ENCODE measurements at regions not wholly inside any gene's neighbourhood (a gene's known extent, or its start where the extent isn't known, plus 50 kb on each side); places are given as distances from the start of the nearest gene placed in this dataset.

DNA sequence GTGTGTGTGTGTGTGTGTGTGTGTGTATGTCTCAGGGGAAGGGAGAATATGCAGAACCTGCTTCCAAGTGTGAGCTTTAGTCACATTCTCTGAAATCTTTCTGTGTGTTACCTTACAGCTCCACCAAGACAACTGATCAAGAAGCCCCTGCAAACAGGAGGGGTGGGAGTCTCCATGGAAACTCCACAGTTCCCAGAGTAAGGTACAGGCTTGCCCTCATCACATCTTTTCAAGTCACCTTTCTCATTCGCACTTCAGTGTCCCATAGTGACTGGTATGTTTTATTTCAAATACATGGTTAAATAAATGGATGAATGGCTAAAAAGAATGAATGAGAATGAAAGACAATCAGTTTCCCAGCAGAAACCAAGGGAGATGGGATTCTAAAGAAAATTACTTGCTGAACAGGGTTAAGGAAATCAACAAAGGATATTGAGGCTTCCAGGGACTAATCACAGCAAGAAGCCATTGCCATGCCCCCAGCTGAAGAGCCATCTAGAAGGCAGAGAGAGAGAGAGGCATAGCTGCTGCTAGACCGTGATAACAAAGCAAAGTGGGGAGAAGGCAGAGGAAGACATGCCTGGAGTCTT is 987.2 kb upstream of the CELF4 start:
- no peaks in the 10 kb centered on the region for H3K4me1 ChIP-seq
- ChIA-PET CTCF (no interaction called here), POLR2A (no interaction called here)
- Mint-ChIP-seq H3K4me3 (ENCODE audit: unreplicated experiment) (no peak overlapping the region), H3K27ac (ENCODE audit: unreplicated experiment) (no peak overlapping the region), H3K36me3 (ENCODE audit: insufficient read depth, unreplicated experiment) (no peaks in the 10 kb centered on the region), H3K27me3 (ENCODE audit: insufficient read depth, unreplicated experiment) (no peaks in the 10 kb centered on the region), H3K9me3 (ENCODE audit: unreplicated experiment) (no peaks in the 10 kb centered on the region), H3K4me1 (ENCODE audit: low read depth, unreplicated experiment) (no peaks in the 10 kb centered on the region)
- H3K9me3 ChIP-seq = no peaks in the 10 kb centered on the region
- TF ChIP-seq, protein P1, sequence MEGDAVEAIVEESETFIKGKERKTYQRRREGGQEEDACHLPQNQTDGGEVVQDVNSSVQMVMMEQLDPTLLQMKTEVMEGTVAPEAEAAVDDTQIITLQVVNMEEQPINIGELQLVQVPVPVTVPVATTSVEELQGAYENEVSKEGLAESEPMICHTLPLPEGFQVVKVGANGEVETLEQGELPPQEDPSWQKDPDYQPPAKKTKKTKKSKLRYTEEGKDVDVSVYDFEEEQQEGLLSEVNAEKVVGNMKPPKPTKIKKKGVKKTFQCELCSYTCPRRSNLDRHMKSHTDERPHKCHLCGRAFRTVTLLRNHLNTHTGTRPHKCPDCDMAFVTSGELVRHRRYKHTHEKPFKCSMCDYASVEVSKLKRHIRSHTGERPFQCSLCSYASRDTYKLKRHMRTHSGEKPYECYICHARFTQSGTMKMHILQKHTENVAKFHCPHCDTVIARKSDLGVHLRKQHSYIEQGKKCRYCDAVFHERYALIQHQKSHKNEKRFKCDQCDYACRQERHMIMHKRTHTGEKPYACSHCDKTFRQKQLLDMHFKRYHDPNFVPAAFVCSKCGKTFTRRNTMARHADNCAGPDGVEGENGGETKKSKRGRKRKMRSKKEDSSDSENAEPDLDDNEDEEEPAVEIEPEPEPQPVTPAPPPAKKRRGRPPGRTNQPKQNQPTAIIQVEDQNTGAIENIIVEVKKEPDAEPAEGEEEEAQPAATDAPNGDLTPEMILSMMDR (IDR thresholded peaks at IDR 0.05; ENCODE audit: insufficient read depth in 1 of 2, low read depth in 1 of 2, low read length in 1 of 2, severe bottlenecking in 1 of 2, unreplicated experiment in 1 of 2) = no peak
- H3K36me3 ChIP-seq (ENCODE audit: control insufficient read depth, insufficient read depth, low read length) = no peaks in the 10 kb centered on the region
- H3K27me3 ChIP-seq (replicated peaks; ENCODE audit: control insufficient read depth, insufficient read depth, low read length) = no peaks in the 10 kb centered on the region
- no TSS peak for BruUV-seq (replicated peaks)
- DNase-seq = no peak
- no peak overlapping the region for H3K4me3 ChIP-seq (ENCODE audit: low read depth, low read length)
- intact Hi-C loops (cut with micrococcal nuclease; ENCODE audit: unreplicated experiment) = no loop called here

DNA sequence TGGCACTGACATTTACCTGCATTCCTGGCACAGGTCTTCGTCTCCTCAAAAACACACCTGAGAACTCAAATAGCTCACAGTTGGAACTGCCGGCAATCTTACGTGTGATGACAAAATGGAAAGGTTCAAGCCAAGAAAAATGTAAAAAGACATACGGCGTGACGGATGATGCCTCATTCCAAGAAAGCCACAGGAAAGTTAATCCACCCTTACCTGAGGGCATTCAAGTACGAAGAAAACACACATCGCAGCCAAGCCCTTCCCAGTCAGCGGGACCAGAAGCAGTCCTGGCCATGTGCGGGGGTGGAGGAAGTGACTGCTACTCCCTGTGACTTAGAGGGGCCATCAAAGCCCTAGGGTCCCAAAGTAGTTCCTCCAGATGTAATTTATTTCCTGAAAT is 986.3 kb upstream of the CELF4 start:
- no peaks in the 10 kb centered on the region for H3K27me3 Mint-ChIP-seq (ENCODE audit: insufficient read depth, unreplicated experiment)
- CTCF ChIA-PET = no interaction called here
- intact Hi-C loops (cut with micrococcal nuclease; ENCODE audit: unreplicated experiment) = no loop called here

DNA sequence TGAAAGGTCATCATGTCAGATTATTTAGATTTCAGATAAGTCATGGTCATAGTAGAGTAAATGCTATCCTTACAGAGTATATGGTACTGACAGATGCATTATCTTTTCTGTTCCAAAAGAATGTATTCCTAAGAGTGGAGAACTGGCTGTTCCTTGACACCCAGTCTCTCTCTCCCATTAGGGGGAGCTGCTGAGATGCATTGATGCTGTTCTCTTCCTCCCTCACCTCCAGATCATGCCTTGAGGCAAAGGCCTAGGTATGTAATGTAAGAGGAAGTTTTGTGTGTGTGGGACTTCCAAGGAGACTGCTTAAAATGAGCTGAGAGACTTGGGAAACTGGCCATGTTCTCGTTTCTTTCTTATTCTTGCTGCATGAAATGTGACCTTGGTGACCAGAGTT is 979.5 kb upstream of the CELF4 start:
- intact Hi-C loops (cut with micrococcal nuclease; ENCODE audit: unreplicated experiment) = no loop called here
- BruUV-seq (replicated peaks) = no TSS peak
- no peaks in the 10 kb centered on the region for H3K36me3 Mint-ChIP-seq (ENCODE audit: insufficient read depth, unreplicated experiment)
- TF ChIP-seq, protein P1 (IDR thresholded peaks at IDR 0.05; ENCODE audit: insufficient read depth in 1 of 2, low read depth in 1 of 2, low read length in 1 of 2, severe bottlenecking in 1 of 2, unreplicated experiment in 1 of 2) = peak in 1 of 2 experiments; percentile 18
- Histone ChIP-seq H3K4me1 (no peaks in the 10 kb centered on the region), H3K27me3 (replicated peaks; ENCODE audit: control insufficient read depth, insufficient read depth, low read length) (no peaks in the 10 kb centered on the region), H3K4me3 (ENCODE audit: low read depth, low read length) (no peak overlapping the region), H3K9me3 (no peaks in the 10 kb centered on the region), H3K36me3 (ENCODE audit: control insufficient read depth, insufficient read depth, low read length) (no peaks in the 10 kb centered on the region)
- DNase-seq = peak in 1 of 2 experiments; percentile 5
- H3K9me3 Mint-ChIP-seq (ENCODE audit: unreplicated experiment) = no peaks in the 10 kb centered on the region
- CTCF ChIA-PET = no interaction called here
- no peak overlapping the region for H3K4me3 Mint-ChIP-seq (ENCODE audit: unreplicated experiment)
- H3K27me3 Mint-ChIP-seq (ENCODE audit: insufficient read depth, unreplicated experiment) = no peaks in the 10 kb centered on the region
- POLR2A ChIA-PET = no interaction called here
- no peaks in the 10 kb centered on the region for H3K4me1 Mint-ChIP-seq (ENCODE audit: low read depth, unreplicated experiment)
- H3K27ac Mint-ChIP-seq (ENCODE audit: unreplicated experiment) = no peak overlapping the region

More for the DNA sequence above, 986.3 kb upstream of the CELF4 start:
- Mint-ChIP-seq H3K4me1 (ENCODE audit: low read depth, unreplicated experiment) (no peaks in the 10 kb centered on the region), H3K4me3 (ENCODE audit: unreplicated experiment) (no peak overlapping the region), H3K36me3 (ENCODE audit: insufficient read depth, unreplicated experiment) (no peaks in the 10 kb centered on the region), H3K9me3 (ENCODE audit: unreplicated experiment) (no peaks in the 10 kb centered on the region), H3K27ac (ENCODE audit: unreplicated experiment) (no peak overlapping the region)
- Histone ChIP-seq H3K36me3 (ENCODE audit: control insufficient read depth, insufficient read depth, low read length) (no peaks in the 10 kb centered on the region), H3K9me3 (no peaks in the 10 kb centered on the region), H3K4me1 (no peaks in the 10 kb centered on the region), H3K27me3 (replicated peaks; ENCODE audit: control insufficient read depth, insufficient read depth, low read length) (no peaks in the 10 kb centered on the region), H3K4me3 (ENCODE audit: low read depth, low read length) (no peak overlapping the region)
- POLR2A ChIA-PET = no interaction called here
- BruUV-seq (replicated peaks) = no TSS peak
- TF ChIP-seq, protein P1 (IDR thresholded peaks at IDR 0.05; ENCODE audit: insufficient read depth in 1 of 2, low read depth in 1 of 2, low read length in 1 of 2, severe bottlenecking in 1 of 2, unreplicated experiment in 1 of 2) = no peak
- no peak for DNase-seq

Data from Caco-2 (cell line).